ENCODE measurements at regions not wholly inside any gene's neighbourhood (a gene's known extent, or its start where the extent isn't known, plus 50 kb on each side); places are given as distances from the start of the nearest gene placed in this dataset.

DNA sequence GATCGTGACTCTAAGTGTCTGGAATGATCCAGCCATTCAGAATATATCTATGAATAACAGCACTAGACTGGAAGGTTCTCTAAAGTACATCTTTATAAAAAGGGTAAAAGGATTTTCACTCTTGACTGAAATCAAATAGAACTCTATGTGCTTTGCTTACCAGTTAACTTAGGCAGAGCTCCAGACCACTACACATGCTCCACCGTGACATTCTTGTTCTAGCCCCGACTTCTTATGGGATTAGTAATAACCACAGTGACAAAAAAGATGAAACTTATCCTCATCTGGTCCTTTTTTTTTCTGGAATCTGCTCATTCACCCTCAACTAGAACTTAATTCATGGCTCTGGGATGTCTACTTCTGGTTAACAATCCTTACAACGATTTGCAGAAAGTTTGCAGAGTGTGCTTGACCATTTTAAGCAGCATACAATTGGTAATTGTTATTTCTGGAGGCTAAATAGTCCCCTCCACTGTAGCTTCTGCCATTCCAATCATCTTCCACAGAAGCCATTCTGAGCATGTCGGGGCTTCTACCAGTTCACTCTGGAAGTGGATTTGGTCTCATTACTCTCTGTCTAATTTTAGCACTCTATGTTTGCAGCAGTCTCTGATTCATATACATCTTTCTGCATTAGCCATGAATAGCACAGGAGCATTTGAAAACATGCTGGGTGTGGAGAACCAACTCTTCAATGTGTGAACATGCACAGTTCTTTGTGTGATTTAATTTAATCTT is 163.7 kb upstream of the CDC14C start:
- Histone ChIP-seq H3K27me3 (no peaks in the 10 kb centered on the region), H3K36me3 (no peaks in the 10 kb centered on the region), H3K9me3 (no peaks in the 10 kb centered on the region), H3K27ac (no peak overlapping the region), H3K4me1 (no peaks in the 10 kb centered on the region), H3K4me3 (no peak overlapping the region)
- intact Hi-C loops (cut with DNase I), result no loop called here
- no peak for ATAC-seq
- TF ChIP-seq, protein P1, sequence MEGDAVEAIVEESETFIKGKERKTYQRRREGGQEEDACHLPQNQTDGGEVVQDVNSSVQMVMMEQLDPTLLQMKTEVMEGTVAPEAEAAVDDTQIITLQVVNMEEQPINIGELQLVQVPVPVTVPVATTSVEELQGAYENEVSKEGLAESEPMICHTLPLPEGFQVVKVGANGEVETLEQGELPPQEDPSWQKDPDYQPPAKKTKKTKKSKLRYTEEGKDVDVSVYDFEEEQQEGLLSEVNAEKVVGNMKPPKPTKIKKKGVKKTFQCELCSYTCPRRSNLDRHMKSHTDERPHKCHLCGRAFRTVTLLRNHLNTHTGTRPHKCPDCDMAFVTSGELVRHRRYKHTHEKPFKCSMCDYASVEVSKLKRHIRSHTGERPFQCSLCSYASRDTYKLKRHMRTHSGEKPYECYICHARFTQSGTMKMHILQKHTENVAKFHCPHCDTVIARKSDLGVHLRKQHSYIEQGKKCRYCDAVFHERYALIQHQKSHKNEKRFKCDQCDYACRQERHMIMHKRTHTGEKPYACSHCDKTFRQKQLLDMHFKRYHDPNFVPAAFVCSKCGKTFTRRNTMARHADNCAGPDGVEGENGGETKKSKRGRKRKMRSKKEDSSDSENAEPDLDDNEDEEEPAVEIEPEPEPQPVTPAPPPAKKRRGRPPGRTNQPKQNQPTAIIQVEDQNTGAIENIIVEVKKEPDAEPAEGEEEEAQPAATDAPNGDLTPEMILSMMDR (IDR thresholded peaks at IDR 0.05), result no peak
- TF ChIP-seq POLR2A (IDR thresholded peaks at IDR 0.05), result no peak
- 62 to 72% (median 67%) methylated on average over 5 of the region's 5 CpGs for WGBS, 4 donors
- no peak for DNase-seq

DNA sequence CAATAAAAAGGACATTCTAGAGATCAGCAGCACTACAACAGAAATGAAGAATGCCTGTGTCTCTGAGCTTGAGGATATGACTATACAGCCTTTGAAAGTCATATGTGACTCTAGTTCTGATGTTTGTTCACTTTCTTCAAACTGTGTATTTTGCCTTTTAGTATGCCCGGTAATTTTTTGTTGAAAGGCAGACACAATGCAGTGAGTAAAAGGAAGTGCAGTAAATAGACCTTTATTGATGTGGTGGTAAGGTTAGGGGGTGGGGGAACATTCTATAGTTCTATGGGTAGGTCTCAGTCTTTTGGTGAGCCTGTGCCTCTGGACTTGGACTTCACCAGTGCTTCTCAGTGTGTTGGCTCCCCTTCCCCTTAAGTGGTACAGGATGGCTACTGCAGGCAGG is 143.5 kb upstream of the CDC14C start:
- no peaks in the 10 kb centered on the region for H3K4me1 ChIP-seq
- TF ChIP-seq, protein P1 (IDR thresholded peaks at IDR 0.05), result no peak
- no peak for TF ChIP-seq POLR2A (IDR thresholded peaks at IDR 0.05)
- H3K9me3 ChIP-seq, result peaks cover 0 to 6% (median 0%) of the 10 kb centered on the region in 12 donors
- H3K4me3 ChIP-seq, result no peak overlapping the region
- 89 to 95% (median 93%) methylated on average over 1 of the region's 1 CpG for WGBS, 4 donors
- ATAC-seq, result no peak
- intact Hi-C loops (cut with DNase I), result no loop called here
- H3K27ac ChIP-seq, result no peak overlapping the region
- H3K27me3 ChIP-seq, result peaks cover 0 to 14% (median 0%) of the 10 kb centered on the region in 9 donors
- DNase-seq, result no peak
- no peaks in the 10 kb centered on the region for H3K36me3 ChIP-seq

DNA sequence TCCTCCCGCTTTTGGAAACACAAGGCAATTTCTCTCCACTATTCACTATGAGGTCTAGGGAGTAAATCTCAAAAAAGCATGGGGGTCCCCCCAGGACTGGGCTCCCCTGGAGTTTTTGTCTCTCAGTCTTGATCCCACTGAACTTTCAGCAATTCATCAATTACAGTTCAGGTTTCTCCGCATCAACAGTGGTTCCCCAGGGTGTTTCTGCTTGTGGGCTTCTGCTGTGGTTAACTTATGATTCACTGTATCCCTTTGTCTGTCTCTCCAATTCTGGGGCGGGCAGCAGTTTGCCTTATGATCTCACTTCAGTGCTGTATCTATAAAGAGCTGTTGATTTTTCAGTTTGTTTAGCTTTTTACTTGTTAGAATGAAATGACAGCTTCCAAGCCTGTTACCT is 142.6 kb upstream of the CDC14C start:
- intact Hi-C loops (cut with DNase I), result no loop called here
- no peak for TF ChIP-seq POLR2A (IDR thresholded peaks at IDR 0.05)
- TF ChIP-seq, protein P1 (IDR thresholded peaks at IDR 0.05), result no peak
- no peaks in the 10 kb centered on the region for H3K36me3 ChIP-seq
- no peak overlapping the region for H3K27ac ChIP-seq
- peaks cover 0 to 14% (median 0%) of the 10 kb centered on the region in 9 donors for H3K27me3 ChIP-seq
- 67 to 78% (median 75%) methylated on average over 3 of the region's 3 CpGs for whole genome bisulfite sequencing, 4 donors
- H3K4me1 ChIP-seq, result no peaks in the 10 kb centered on the region
- no peak for DNase-seq
- peaks cover 0 to 6% (median 0%) of the 10 kb centered on the region in 12 donors for H3K9me3 ChIP-seq
- H3K4me3 ChIP-seq, result no peak overlapping the region
- no peak for ATAC-seq

DNA sequence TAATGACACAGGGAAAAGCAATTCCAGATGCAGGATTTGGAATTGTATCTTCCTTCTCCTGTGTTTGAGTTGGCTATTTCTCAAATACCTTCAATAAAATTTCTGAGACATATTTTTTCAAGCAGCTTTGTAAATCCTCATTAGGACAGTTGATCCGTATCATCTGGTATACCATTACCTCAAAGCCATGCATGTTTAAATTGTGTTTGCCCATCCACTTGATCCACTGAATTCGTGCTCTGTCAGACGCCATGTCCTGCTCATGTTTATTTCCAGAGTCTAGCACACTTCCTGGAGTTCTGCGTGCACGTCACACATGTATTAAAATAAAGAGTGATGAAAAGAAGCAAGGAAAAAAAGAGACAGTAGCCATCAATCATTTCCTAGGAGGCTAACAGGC is 141.8 kb upstream of the CDC14C start:
- no peak overlapping the region for H3K27ac ChIP-seq
- TF ChIP-seq, protein P1 (IDR thresholded peaks at IDR 0.05), result no peak
- no peak for TF ChIP-seq POLR2A (IDR thresholded peaks at IDR 0.05)
- no peaks in the 10 kb centered on the region for H3K4me1 ChIP-seq
- peaks cover 0 to 6% (median 0%) of the 10 kb centered on the region in 12 donors for H3K9me3 ChIP-seq
- peaks cover 0 to 14% (median 0%) of the 10 kb centered on the region in 9 donors for H3K27me3 ChIP-seq
- 54 to 67% (median 61%) methylated on average over 5 of the region's 5 CpGs for WGBS, 4 donors
- H3K4me3 ChIP-seq, result no peak overlapping the region
- intact Hi-C loops (cut with DNase I), result no loop called here
- H3K36me3 ChIP-seq, result no peaks in the 10 kb centered on the region
- DNase-seq (no peak), ATAC-seq (no peak)
